ENCODE measurements at regions not wholly inside any gene's neighbourhood (a gene's known extent, or its start where the extent isn't known, plus 50 kb on each side); places are given as distances from the start of the nearest gene placed in this dataset.

- ATAC-seq = no peak
Measured at GRCh38 chr13:30359991-30360390, 52.6 kb upstream of the KATNAL1 start.

- ATAC-seq = no peak
Measured at GRCh38 chr13:30360586-30360985, 53.2 kb upstream of the KATNAL1 start.

DNA sequence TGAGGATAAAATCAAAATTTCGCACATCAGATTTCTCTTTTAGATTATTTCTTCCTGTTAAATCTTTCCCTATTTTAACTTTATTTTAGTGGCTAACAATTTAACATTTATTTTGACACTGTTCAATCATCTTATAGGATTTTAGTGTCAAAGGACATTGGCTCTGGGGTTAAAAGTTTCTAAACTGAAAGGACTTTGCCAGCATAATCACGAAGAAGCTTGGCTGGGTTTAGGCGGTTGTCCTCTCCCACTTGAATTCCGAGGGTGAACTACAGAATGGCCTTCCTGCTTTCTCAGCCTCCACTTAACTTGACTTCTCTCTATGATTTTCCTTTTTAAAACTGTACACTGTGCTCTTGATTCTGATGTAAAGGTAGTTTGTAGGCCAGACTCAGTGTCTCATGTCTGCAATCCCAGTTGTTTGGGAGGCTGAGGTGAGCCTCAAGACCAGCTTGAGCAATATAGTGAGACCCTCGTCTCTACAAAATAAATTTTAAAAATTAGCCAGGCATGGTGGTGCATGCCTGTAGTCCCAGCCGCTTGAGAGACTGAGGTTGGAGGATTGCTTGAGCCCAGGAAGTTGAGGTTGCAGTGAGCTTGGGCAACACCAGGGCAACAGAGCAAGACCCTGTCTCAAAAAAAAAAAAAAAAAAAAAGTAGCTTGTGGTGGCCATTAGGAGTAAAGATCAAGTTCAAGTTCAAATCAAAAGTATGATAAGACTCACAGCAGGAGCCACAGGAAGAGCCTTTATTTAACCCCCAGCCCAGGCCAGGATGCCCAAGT lies 54.8 kb upstream of the KATNAL1 start:
- no peak for ATAC-seq

DNA sequence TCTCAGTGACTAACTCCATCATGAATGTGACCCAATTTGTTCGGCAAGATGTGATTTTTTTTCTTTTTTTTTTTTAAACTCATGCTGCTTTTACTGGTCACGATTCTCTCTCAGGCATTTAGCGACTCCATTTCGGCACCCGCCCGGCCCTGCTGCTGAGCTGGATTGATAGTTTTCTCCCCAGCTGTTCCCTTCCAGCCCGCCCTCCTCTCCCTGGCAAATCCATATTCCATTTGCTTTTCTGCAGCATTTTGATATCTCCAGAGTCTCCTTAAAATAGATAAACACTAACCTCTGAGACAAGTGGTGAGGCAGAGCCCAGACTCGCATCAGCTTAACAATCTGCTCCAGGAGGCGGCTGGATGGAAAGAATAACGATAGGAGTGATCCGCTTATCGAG lies 55.5 kb upstream of the KATNAL1 start:
- no peak for ATAC-seq

- no peak for ATAC-seq
Measured at GRCh38 chr13:30363725-30364124, 56.4 kb upstream of the KATNAL1 start.

- ATAC-seq = no peak
Measured at GRCh38 chr13:30364133-30364532, 56.8 kb upstream of the KATNAL1 start.

DNA sequence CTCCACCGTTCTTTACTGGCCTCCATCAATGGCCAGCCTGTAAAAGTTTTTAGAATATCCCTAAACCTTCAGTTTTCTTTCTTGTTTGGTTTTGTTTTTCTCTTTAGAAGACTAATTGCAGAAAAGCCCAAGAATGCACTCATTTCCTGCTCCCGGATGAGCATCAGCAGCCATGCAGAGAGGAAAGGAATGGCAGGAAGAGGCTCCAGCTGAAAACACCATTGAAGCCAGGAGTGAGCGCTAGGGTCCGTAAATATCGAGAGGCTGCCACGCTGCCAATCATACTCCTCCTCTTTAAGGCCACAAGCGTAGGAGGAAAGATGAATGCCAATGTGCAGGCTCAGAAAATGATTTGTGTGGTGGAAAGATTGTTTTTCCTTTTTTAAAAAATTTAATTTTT lies 57.4 kb upstream of the UBE2L5 start:
- ATAC-seq = no peak

- ATAC-seq = no peak
Measured at GRCh38 chr13:30366088-30366487, 56.2 kb upstream of the UBE2L5 start.

DNA sequence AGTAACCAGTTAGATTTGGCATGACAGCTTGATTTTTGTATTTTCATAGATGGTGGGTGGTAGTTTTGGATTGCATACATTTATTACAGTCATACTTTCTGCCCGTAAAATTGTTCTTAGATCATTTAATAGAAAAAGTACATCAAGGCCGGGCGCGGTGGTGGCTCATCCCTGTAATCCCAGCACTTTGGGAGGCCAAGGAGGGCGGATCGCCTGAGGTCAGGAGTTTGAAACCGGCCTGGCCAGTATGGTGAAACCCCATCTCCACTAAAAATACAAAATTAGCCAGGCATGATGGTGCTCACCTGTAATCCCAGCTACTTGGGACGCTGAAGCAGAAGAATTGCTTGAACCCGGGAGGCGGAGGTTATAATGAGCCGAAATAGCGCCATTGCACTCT lies 55.0 kb upstream of the UBE2L5 start:
- ATAC-seq = no peak

DNA sequence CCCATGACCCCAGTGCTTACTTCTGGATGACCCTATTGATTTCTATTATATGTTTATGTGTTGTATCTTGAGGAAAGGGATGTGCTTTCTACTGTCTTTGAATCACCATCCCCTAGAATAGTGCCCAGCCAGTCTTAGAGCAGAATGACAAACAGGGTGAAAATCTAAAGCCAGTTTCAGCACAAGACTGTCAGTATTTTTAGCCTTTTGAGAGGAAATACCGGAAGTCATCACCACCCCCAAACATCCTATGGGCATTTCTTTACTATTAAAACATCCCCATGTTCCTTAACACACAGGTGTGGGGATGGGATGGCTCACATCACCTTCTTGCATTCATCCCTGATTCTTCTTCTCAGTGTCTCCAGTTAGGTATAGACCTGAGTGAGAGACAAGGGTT lies 52.1 kb upstream of the UBE2L5 start:
- ATAC-seq = no peak

DNA sequence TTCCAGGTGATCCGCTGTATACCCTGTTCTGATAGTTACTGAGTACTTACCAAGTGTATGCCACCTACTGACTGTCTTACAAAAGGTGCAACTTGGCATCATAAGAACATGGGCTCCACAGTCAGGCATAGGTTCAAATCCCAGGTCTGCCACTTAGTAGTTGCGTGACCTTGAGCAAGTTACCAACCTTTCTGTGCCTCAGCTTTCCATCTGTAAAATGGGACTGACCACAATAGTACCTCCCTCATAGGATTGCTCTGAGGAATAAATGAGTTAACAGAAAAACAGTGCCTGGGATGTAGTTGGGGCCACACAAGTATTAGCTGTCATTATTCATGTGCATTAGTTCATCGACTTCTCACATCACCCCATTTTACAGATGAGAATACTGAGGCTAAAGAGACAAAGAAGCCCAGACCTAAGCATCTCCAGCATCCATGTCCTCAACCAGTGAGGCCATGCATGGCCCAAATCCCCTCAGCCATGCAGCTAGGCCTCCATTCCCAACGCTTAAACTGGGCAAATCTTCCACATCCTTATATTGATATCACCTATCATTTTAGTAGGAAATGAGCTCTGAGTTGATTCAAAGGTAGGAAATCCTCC lies 51.3 kb upstream of the UBE2L5 start:
- no peak for ATAC-seq

GRCh38 chr13:30371649-30372265 lies 50.5 kb upstream of the UBE2L5 start:
- peak; percentile 62 for ATAC-seq
